Uterus (tissue), 2 donors: ENCODE measurements at regions not wholly inside any gene's neighbourhood (a gene's known extent, or its start where the extent isn't known, plus 50 kb on each side); places are given as distances from the start of the nearest gene placed in this dataset.

Experiments used
- POLR2A ChIP-seq, 2 donors: fragments of 450-650 bp; IDR thresholded peaks; one replicate each; pipeline ENCODE4 v1.6.1; 2016; ENCODE audit warnings: antibody characterized with exemption in 2 of 2, mild to moderate bottlenecking in 1 of 2, moderate library complexity in 1 of 2
- TF ChIP-seq, protein P1 (sequence below), 4 experiments: fragments of 200-600 bp in 2 of 4; fragments of 450-650 bp in 2 of 4; sonication (generic) in 2 of 4; IDR thresholded peaks; one replicate each; pipeline ENCODE4 v1.5.1; 2016 to 2019; ENCODE audit warnings: antibody characterized with exemption in 4 of 4, mild to moderate bottlenecking in 2 of 4, moderate library complexity in 1 of 4

- no peak for TF ChIP-seq POLR2A (IDR thresholded peaks at IDR 0.05)
- TF ChIP-seq, protein P1, sequence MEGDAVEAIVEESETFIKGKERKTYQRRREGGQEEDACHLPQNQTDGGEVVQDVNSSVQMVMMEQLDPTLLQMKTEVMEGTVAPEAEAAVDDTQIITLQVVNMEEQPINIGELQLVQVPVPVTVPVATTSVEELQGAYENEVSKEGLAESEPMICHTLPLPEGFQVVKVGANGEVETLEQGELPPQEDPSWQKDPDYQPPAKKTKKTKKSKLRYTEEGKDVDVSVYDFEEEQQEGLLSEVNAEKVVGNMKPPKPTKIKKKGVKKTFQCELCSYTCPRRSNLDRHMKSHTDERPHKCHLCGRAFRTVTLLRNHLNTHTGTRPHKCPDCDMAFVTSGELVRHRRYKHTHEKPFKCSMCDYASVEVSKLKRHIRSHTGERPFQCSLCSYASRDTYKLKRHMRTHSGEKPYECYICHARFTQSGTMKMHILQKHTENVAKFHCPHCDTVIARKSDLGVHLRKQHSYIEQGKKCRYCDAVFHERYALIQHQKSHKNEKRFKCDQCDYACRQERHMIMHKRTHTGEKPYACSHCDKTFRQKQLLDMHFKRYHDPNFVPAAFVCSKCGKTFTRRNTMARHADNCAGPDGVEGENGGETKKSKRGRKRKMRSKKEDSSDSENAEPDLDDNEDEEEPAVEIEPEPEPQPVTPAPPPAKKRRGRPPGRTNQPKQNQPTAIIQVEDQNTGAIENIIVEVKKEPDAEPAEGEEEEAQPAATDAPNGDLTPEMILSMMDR (IDR thresholded peaks at IDR 0.05) = no peak
Observed at GRCh38 chr14:75371297-75371696, 56.5 kb upstream of the JDP2 start.
